AG08396 (cell line): ENCODE measurements at regions not wholly inside any gene's neighbourhood (a gene's known extent, or its start where the extent isn't known, plus 50 kb on each side); places are given as distances from the start of the nearest gene placed in this dataset.

Experiments
- DNase-seq: peaks from one replicate; pipeline ENCODE4 v3.0.0; 2012; ENCODE audit warnings: low spot score, mixed read lengths

- DNase-seq: no peak
These were observed 52.4 kb upstream of the WDR26 start for GRCh38 chr1:224486801-224487583.

GRCh38 chr1:224488806-224489499, 54.4 kb upstream of the WDR26 start:
- DNase-seq: no peak

- DNase-seq: no peak
These were observed 55.2 kb upstream of the WDR26 start for GRCh38 chr1:224489534-224490365.

GRCh38 chr1:224490549-224491537, 56.2 kb upstream of the WDR26 start:
- DNase-seq: no peak

- no peak for DNase-seq
These were observed 57.4 kb upstream of the WDR26 start for GRCh38 chr1:224492015-224492414.

- no peak for DNase-seq
These were observed 58.0 kb upstream of the WDR26 start for GRCh38 chr1:224492632-224493031.

GRCh38 chr1:224493269-224493668, 58.7 kb upstream of the WDR26 start:
- no peak for DNase-seq

- no peak for DNase-seq
These were observed 59.7 kb upstream of the WDR26 start for GRCh38 chr1:224494343-224494742.

GRCh38 chr1:224495866-224496265, 61.3 kb upstream of the WDR26 start:
- DNase-seq: no peak

GRCh38 chr1:224496826-224497225, 62.2 kb upstream of the WDR26 start:
- DNase-seq: no peak

GRCh38 chr1:224497714-224498573, 63.3 kb upstream of the WDR26 start:
- peak; percentile 82 for DNase-seq

GRCh38 chr1:224498574-224499170, 64.1 kb upstream of the WDR26 start:
- DNase-seq: peak; percentile 48

GRCh38 chr1:224499204-224499603, 64.6 kb upstream of the WDR26 start:
- DNase-seq: no peak

GRCh38 chr1:224500796-224501195, 66.2 kb upstream of the WDR26 start:
- DNase-seq: no peak

- DNase-seq: no peak
These were observed 67.2 kb upstream of the WDR26 start for GRCh38 chr1:224501836-224502235.

- no peak for DNase-seq
These were observed 68.0 kb upstream of the WDR26 start for GRCh38 chr1:224502459-224503160.

- DNase-seq: peak; percentile 88
These were observed 68.8 kb upstream of the WDR26 start for GRCh38 chr1:224503161-224504118.
